NCI-H2227 (cell line): ENCODE measurements at regions not wholly inside any gene's neighbourhood (a gene's known extent, or its start where the extent isn't known, plus 50 kb on each side); places are given as distances from the start of the nearest gene placed in this dataset.
A peak's percentile ranks its signal among the peaks of the same experiment; 100 is the strongest.

Source experiments
- DNase-seq: peaks from one replicate; lab custom pipeline; 2025; ENCODE audit not compliant: unreplicated experiment; lab: John Stamatoyannopoulos, UW

DNA sequence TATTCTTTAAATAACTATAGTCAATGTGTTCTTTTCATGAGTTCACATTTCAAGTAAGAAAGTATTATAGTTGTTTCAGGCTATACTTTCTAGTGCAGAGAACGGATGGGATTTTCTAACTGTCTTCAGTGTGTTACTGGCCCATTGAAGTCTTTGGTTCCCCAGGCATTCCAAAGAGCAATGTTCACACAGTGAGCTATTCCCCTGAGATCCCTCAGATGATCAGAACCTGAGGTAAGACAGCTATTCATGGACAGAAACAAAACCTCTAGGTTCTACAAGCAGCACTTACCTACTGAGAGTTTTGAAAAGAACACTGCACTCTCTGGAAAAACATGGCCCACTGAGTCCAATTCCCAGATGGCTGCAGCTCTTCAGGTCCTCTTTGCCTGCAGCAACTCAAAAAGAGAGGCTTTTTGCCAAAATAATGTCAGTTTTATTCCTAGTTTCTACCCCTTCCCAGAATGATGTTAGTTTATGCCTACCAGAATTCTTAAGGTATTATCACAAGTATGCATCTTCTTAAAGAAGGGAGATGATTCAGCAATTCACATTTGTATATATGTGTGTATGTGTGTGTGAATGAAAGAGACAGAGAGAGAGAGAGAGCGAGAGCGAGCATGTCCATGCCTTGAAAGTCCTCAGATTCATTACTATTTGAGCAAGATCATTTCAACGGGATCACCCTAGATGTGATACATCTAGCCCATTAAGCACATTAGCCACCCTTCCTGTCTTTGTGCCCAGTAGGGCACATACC is 146.1 kb downstream of the PDHA2 start:
- DNase-seq = no peak

DNA sequence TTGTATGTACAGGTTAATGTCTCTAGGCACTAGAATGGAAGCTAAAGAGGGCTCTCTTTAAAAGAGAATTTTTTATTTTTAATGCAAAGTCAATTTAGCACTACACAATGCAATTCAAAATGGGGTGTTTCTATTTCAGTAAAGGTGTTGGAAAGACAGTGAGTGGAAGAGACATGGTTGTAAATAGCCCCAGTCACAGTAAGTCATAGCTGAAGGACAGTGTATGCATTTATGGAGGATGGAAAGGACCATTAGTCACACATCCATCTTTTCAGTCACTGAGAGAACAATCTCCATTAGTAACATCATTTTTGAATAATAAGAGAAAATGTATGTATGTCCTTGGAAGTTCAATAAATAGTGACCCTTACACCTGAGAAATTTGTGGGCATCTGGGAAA is 148.0 kb downstream of the PDHA2 start:
- no peak for DNase-seq

DNA sequence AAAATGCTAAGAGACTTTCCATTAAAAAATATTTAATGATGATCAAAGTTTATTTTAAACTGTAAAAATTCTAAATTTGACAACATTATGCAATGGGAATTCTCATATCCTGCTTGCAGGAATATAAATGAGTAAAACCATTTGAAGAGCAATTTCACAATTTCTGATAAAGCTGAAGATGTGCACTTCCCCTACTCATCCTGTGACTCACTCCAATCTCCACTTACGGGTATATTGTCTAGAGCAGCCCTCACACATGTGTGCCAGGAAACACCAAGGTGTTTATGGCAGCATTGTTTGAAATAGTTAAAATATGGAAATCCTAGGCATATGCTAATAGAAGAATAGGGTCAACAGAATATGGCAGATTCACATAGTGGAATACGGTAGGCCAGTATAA is 158.4 kb downstream of the PDHA2 start:
- no peak for DNase-seq

DNA sequence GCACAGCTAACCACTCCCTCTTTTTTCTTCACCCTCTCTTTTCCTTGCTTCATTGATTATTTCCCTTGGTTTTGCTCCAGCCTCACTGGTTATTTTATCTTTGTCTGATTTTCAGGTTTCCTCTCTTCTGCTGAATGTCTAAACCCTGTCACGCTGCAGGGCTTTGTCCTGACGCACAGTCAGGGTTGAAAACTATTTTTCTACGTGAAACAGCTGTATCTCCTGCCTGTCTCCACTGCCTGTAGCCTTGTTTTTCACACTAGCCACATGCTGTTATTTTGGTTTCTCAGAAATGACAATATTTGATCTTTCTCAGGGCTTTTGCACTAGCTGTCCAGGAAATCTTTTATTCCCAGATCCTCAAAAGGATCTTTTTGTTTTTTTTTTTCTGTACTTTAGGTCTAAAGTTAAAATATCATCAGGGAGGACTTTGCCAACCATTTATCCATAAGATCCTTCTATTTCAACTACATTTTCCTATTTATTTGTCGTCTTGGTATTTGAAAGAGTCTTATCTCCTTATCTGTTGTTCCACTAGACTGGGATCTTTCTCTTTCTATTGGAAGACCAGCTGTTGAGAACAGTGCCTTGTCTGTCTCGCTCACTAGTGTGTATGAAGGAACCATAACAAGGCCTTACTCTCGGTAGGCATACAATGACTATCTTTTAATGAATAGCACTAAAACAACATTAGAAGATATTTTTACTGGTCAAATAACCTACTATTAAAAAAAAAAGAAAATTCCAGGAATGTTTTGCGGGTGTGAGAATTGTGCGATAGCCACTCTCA is 164.3 kb downstream of the PDHA2 start:
- no peak for DNase-seq

DNA sequence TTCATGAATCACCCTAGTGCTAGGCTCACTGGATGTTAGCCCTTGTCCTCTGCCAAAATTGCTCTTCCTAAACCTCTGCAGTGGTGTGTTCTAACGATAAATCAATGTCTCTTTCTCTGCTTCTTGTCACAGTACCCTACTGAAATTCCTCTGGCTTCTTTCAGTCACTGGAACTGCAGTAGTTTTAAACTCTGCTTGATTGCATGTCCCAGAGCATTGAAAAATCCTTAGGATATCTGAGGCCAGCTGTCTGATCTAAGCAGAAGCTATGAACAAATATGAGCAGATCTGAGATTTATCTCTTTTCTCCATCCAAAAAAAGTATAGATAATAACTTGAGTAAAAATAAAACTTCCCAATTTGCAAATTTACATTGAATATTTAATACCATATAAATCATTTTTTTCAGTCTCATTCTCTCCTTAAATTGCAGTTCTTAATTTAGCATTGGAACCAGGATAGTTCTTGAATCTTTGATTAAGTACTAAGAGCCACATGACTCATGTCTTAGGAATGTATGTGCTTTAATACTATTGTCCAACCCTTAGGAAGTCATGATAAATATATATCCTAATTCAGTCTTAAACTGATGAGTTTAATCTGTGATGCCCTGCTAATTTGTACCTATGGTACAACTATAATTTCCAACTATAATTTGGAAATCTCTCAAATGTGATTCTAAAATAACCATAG is 169.7 kb downstream of the PDHA2 start:
- no peak for DNase-seq

DNA sequence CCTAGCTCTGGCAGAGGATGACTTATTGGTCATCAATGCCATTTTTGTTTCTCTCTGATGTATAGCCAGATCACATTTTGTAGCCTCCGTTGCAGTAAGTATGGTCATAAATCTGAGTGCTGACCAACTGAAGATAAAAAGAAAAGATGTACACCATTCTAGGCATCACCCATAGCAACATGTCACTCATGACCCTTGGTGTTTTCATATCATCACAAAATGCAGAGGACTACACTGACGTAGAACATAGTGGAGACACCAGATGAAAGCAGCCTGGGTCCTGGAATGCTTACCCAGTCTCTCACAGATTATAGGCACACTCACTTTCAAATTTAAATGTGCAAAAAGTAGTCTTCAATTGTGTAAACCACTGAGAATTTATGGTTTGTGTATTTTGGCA is 172.8 kb downstream of the PDHA2 start:
- no peak for DNase-seq

DNA sequence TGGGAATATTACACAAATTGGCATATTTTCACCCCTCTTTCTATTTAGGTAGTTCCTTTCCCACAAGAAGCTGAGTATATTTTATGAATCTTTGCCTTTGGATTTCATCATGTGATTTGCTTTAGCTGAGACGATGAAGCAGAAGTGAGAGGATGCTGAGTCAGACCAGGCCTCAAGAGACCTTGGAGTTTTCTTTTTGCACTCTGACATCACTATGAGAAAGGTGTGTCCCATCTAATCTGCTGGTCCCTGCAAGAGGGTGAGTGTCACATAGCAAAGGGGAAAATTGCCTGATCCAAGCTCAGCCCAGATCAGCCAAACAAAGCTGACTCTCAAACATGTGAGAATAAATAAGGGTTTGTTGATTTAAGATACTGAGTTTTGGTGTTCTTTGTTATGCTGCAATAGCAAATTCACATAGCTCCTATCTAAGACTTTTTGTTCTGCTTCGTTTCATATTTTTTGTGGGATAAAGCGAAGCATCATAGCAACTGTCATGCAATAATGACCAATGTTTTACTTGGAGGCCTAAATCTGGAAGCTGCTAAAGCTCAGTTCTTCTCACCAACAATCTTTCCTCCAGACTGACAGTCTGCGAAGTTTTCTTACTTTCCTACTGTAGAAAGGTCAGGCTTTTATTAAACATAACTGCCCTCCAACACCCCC is 176.9 kb downstream of the PDHA2 start:
- no peak for DNase-seq

DNA sequence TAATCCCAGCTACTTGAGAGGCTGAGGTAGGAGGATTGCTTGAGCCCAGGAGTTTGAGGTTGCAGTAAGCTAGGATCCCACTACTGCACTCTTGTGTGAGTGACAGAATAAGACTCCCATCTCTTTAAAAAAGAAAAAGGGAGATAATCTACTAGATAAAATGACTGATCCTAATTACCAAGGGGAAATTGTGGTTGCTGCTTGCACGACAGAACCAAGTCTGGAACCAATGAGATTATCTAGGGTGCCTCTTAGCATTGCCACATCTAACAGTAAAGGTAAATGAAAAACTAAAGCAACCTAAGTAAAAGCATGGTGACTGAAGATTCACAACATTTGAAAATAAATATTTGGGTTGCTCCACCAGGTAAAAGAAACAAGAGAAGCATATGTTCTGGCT is 185.1 kb downstream of the PDHA2 start:
- DNase-seq = no peak

DNA sequence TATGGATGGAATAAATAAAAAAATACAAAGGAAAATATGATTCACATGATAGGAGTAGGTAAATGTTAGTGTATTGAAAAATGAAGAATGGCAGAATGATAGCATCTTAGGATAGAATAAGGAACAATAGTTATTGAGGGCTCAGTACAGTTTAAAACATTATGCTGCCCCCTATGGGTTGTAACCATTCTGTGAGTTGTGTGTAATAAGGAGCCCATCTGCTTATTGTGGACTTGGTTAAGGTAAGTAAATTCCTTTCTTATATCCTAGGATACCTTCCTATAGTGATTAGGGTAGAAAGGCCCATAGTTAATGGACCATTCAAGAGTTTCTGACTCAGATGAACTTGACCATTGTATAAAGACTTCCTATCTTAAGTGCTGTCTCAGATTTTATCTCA is 195.8 kb downstream of the PDHA2 start:
- DNase-seq = no peak

DNA sequence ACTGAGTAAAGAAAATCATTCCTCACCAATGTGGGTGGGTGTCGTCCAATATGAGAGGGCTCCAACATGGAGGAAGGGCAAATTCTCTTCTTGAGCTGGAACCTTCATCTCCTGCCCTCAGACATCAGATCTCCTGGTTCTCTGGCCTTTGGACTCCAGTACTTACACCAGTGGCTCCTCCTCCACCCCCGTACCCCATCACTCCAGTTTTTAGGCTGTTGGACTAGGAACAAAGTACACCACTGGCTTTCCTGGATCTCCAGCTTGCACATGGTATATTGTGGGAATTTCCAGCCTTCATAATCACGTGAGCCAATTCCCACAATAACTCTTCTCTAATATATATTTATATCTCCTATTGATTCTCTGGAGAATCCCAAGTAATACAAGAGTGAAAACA is 196.9 kb downstream of the PDHA2 start:
- no peak for DNase-seq

DNA sequence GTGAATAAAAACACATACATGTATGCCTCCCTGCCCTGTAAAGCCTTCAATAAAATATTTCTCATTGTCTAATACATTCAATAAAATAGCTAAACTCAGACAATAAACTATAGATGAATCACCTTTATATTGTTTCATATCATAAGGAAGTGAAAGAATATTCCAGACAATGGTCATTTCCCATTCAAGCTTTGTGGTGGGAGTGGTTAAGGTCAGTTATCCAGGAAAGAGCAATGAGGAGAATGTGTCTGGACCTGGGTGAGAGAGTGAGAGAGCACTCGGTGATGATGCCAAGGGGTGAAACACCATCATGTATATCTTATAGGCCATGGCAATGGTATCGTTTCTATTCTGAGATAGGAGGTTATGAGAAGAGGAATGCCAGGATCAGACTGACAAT is 197.8 kb downstream of the PDHA2 start:
- no peak for DNase-seq

DNA sequence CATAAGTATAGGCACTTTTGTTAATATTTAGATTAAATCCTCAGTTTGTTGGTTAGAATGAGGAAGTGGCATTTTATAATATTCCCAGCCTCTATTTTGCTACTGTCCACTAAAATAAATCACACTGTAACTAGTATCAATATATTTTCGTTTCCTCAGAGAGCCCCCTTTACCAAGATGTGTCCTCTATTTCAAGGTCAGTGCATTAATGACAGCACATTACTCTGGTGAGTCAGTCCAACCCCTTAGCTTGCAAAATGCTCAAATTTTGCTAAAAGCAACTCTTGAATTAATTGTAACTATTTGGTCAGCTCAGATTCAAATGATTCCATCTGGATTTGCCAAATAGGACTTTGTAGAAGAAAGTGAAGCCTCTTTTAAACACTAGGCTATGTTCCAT is 199.3 kb downstream of the PDHA2 start:
- DNase-seq = peak; percentile 0

DNA sequence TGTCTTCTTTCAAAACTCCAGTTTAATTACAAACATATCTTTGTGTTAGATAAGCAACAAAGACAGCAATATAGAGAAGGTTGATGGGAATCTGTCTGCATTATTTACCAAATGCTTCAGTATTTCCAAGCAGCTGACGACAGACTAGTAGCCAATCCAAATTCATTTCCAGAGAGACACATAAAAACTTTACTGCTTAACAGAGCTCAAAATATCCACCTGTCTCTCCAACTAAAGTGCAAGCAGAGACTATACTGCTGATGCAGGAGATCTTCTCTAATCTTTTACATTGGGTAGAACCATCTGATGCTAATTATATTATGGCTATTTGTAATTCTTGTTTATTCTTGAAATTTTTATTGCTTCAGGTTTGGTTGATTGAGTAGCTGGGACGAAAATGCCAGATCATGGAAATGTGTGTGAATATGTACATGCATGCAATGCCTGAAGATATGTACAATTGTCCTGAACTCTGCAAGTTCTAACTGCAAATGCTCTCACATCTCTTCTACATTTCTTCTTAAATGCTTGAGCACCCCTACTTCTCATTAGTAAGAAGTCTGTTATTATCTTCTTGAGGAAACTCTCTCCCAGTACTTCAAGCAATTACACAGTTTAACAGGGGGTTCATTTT is 200.0 kb downstream of the PDHA2 start:
- DNase-seq = no peak

DNA sequence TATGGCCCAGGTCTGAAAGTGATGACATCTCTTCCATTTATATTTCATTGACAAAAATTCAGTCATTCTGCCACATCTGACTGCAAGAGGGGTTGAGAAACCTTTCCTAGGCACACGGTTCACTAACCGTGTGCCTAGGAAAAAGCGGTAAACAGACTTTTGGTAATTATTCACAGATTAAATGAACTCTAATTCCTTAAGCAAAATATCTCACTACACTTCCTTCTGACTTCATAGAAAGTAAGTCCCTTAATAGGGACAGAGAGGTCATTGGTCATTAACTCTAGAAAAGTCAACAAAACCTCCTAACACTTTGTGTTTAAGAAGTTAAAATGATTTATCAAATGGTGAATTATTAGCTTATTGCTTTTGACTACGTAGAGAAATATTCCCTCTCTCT is 205.1 kb downstream of the PDHA2 start:
- DNase-seq = no peak

DNA sequence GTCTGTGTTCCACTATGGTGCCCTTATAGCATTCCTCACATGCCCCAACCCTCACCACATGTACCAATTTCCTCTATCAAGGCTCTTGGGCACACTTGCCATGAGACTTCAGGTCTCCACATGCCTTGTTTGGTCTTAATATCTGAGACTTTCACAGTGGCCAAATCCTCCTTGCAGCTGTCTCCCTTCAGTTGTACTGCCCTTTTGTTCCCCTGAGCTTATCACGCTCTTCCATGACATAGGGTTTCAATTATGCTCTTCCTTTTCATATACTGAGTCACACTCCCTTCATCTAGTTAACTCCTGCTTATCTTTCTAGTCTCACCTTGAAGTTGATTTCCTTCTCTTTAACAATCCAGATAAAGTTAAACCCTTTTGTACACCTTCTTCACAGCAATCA is 212.9 kb downstream of the PDHA2 start:
- no peak for DNase-seq

DNA sequence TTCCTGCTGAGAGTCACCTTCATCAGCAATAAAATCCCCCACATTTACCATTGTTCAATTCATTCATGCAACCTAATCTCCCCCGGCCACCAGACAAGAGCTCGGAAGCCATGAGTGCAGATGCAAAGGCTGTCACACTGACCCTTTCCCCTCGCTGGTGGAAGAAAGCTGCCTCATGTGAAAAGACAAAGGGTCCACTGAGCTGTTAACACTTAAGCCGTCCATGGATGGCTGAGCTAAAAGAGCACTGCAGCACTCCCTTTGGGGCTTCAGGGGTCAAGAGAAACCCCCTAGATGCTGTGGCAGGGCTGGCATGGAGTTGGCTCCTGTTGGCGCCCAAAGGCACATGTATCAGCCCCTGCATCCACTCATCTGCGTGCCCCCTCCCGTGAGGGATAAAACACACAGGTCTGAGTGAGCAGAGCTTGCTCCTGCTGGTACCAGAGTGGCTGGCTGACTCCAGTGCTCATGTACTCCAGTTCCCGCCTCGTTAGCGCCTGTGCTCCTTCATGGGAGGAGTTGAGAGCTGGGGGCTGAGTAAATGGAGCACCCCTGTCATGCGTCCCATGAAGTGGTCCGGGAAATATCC is 216.5 kb downstream of the PDHA2 start:
- no peak for DNase-seq

DNA sequence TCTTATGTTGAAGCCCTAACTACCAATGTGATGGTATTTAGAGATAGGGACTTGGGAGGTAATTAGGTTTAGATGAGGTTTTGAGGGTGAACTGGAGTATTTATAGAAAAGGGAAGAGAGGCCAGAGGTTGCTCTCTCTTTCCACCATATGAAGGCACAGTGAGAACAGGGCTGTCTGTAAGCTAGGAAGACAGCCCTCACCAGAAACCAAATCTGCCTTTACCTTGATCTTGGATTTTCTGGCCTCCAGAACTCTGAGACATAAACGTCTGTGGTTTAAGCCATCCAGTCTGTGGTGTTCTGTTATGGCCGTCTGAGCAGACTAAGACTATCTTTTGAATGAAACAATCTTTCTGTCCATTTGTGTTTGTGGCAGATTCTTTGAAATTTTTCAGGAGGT is 223.7 kb downstream of the PDHA2 start:
- DNase-seq = no peak

DNA sequence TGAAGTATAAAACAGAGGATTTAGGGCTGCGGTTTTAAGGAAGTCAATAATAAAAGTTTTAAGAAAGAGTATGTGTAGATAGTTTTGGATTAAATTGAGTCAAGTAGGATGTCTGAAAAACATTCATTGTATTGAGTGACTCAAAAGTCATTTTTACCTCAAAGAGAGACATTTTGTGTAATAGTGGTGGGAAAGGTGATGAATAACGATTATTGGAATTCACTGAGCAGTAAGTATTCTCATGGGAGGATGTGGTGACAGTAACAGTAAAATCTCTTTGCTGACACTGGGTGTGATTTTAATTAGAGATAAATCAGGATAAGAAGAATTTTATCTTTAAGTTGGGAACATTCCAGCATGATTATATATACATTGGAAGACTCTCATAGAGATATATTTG is 233.6 kb downstream of the PDHA2 start:
- DNase-seq = no peak

DNA sequence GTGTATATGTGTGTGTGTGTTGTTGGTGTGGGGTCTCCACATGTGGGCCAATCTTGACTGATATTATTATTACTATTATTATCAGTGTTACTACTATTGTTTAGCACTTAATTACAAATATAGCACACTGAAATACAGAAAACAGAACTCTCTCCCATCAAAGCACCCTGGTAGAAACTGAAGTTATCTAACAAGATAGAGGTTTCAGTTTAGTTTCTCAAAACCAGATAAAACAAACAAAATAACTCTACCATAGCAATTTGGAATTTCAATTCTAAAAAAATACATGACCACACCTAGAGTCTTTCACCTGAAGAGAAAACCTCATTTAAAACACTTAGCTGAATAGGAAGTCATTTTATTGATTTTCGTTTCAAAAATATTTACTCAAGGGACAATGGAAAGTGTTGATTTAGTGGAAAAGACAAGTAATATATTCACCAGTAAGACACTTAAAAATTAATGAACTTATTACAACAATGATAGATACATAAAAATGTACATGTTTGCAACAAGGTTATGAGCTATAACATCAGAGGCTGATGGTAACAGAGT is 252.3 kb downstream of the PDHA2 start:
- no peak for DNase-seq

DNA sequence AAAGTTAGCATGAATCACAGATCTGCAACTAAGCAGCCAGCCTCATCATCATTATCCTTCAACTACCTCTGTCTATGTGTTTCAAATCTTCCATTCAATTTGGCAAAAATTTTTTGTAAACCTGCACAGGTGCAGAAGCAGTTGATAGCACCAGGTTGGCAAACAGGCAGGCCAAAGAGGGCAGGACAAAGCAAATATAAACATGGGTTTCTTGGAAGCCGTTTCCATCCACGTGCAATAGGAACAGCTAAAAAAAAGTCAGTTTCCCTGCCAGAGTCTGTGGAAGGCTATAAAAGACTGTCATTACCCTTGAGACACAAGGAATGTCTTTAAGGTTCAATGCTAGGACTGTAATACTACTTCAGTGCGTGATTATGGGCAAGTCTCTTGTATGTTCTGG is 253.2 kb downstream of the PDHA2 start:
- DNase-seq = no peak
